HCT116 (cell line): ENCODE measurements at regions not wholly inside any gene's neighbourhood (a gene's known extent, or its start where the extent isn't known, plus 50 kb on each side); places are given as distances from the start of the nearest gene placed in this dataset.

Experiments
- ATAC-seq: fragments of 200-7000 bp; cut with Tn5 transposase; 2 replicates; pipeline ENCODE4 v1.9.1; 2020; ENCODE audit warnings: mild to moderate bottlenecking, moderate library complexity
- BruUV-seq: library from RNA; stranded (reverse); fragments of 400-500 nt; replicated peaks from 2 replicates; lab custom pipeline; 2021; lab: Mats Ljungman, UMichigan
- CTCF ChIA-PET: fragments of 300-600 bp; sonication (Branson Sonifier 250); formaldehyde crosslinking; loops from one replicate; lab custom pipeline; 2021; ENCODE audit warnings: antibody characterized with exemption; lab: Charles Lee
- POLR2A ChIA-PET: fragments of 300-600, 350-600 bp; sonication (Branson Sonifier 250); formaldehyde crosslinking; loops from one replicate; lab custom pipeline; 2021; ENCODE audit warnings: antibody characterized with exemption; lab: Charles Lee
- RAD21 ChIA-PET, 2 experiments: fragments of 300-600 bp; sonication (Branson Sonifier 250); formaldehyde crosslinking; loops; one replicate each; lab custom pipeline; 2023; ENCODE audit warnings: low total read pairs in 2 of 2; ENCODE audit not compliant: uncharacterized antibody in 2 of 2, unreplicated experiment in 2 of 2, low non-redundant PET in 1 of 2; lab: Charles Lee
- DNase-seq: peaks from one replicate; pipeline ENCODE4 v3.0.0-alpha.2; 2010; ENCODE audit warnings: low read depth, low spot score
- H2AFZ ChIP-seq: fragments of 200-600 bp; shearing (Covaris generic), sonication (generic); 2 replicates; pipeline ENCODE4 v1.6.1; 2017; ENCODE audit warnings: low read depth, mixed run types, mixed read lengths, antibody characterized with exemption, low read length; ENCODE audit not compliant: poor library complexity, severe bottlenecking
- H3K27ac ChIP-seq: 2 replicates; pipeline ENCODE4 v1.5.1; 2012; ENCODE audit warnings: low read depth, low read length
- H3K27me3 ChIP-seq: fragments of 200-600 bp; sonication (generic); 2 replicates; pipeline ENCODE4 v1.6.1; 2016; ENCODE audit warnings: mixed run types, low read length, mixed read lengths; ENCODE audit not compliant: insufficient read depth
- H3K36me3 ChIP-seq, 2 experiments: fragments of 200-500 bp in 1 of 2; fragments of 200-600 bp in 1 of 2; sonication (Bioruptor generic) in 1 of 2; sonication (generic) in 1 of 2; 2 replicates each; pipeline versions ENCODE4 v1.5.1 to v1.6.1; 2014 to 2016; ENCODE audit warnings: low read length in 2 of 2, inconsistent platforms in 1 of 2, mixed read lengths in 1 of 2, mixed run types in 1 of 2; ENCODE audit not compliant: insufficient read depth in 2 of 2, control insufficient read depth in 1 of 2
- H3K4me1 ChIP-seq, 2 experiments: fragments of 200-600 bp in 1 of 2; sonication (generic) in 1 of 2; 2 replicates each; pipeline versions ENCODE4 v1.5.1 to v1.6.1; 2012 to 2017; ENCODE audit warnings: low read length in 2 of 2, inconsistent platforms in 1 of 2, mild to moderate bottlenecking in 1 of 2, mixed read lengths in 1 of 2, mixed run types in 1 of 2, moderate library complexity in 1 of 2; ENCODE audit not compliant: insufficient read depth in 2 of 2, control insufficient read depth in 1 of 2
- H3K4me2 ChIP-seq: fragments of 200-600 bp; sonication (generic); 2 replicates; pipeline ENCODE4 v1.6.1; 2017; ENCODE audit warnings: mixed run types, low read length, mixed read lengths
- H3K4me3 ChIP-seq, 2 experiments: fragments of 200-600 bp in 1 of 2; sonication (generic) in 1 of 2; replicated peaks in 1 of 2; 2 replicates each; pipeline ENCODE4 v1.5.1; 2011 to 2016; ENCODE audit warnings: low read length in 2 of 2, control low read depth in 1 of 2, low read depth in 1 of 2, mild to moderate bottlenecking in 1 of 2, mixed read lengths in 1 of 2, mixed run types in 1 of 2
- H3K79me2 ChIP-seq: fragments of 200-600 bp; sonication (generic); 2 replicates; pipeline ENCODE4 v1.6.1; 2017; ENCODE audit warnings: mild to moderate bottlenecking, mixed run types, low read length, moderate library complexity, mixed read lengths; ENCODE audit not compliant: insufficient read depth
- H3K9ac ChIP-seq: fragments of 200-600 bp; sonication (generic); 2 replicates; pipeline ENCODE4 v1.6.1; 2016; ENCODE audit warnings: low read length, mixed read lengths
- H3K9me2 ChIP-seq: fragments of 200-600 bp; sonication (generic), shearing (Covaris generic); 2 replicates; pipeline ENCODE4 v1.6.1; 2017; ENCODE audit warnings: mixed run types, mild to moderate bottlenecking, moderate library complexity; ENCODE audit not compliant: insufficient read depth
- H3K9me3 ChIP-seq, 2 experiments: fragments of 200-500 bp in 1 of 2; fragments of 200-600 bp in 1 of 2; sonication (Bioruptor generic) in 1 of 2; sonication (generic) in 1 of 2; 2 replicates each; pipeline ENCODE4 v1.6.1; 2014 to 2017; ENCODE audit warnings: low read length in 2 of 2, mixed read lengths in 2 of 2, inconsistent platforms in 1 of 2, low read depth in 1 of 2, mild to moderate bottlenecking in 1 of 2, mixed run types in 1 of 2, moderate library complexity in 1 of 2; ENCODE audit not compliant: control insufficient read depth in 1 of 2, insufficient read depth in 1 of 2
- H4K20me1 ChIP-seq: fragments of 200-600 bp; sonication (generic), shearing (Covaris generic); 2 replicates; pipeline ENCODE4 v1.6.1; 2017; ENCODE audit warnings: mixed run types, mild to moderate bottlenecking, moderate library complexity; ENCODE audit not compliant: insufficient read depth
- CBX3 ChIP-seq: IDR thresholded peaks from 2 replicates; pipeline ENCODE4 v1.6.1; 2012; ENCODE audit warnings: low read depth
- CEBPB ChIP-seq: IDR thresholded peaks from 2 replicates; pipeline ENCODE4 v1.6.1; 2012; ENCODE audit warnings: low read depth
- EGR1 ChIP-seq: IDR thresholded peaks from 2 replicates; pipeline ENCODE4 v1.6.1; 2012; ENCODE audit warnings: low read depth
- ELF1 ChIP-seq: IDR thresholded peaks from 2 replicates; pipeline ENCODE4 v1.6.1; 2012; ENCODE audit warnings: low read depth, borderline replicate concordance
- EZH2 ChIP-seq: fragments of 200-600 bp; sonication (generic); IDR thresholded peaks from 2 replicates; pipeline ENCODE4 v1.6.1; 2017; ENCODE audit warnings: antibody characterized with exemption, mixed run types
- JUND ChIP-seq: IDR thresholded peaks from 2 replicates; pipeline ENCODE4 v1.6.1; 2012
- POLR2A ChIP-seq: IDR thresholded peaks from 2 replicates; pipeline ENCODE4 v1.7.0; 2011; ENCODE audit warnings: borderline replicate concordance; ENCODE audit not compliant: insufficient read depth, insufficient read length; ENCODE audit errors: extremely low read depth
- POLR2AphosphoS5 ChIP-seq: IDR thresholded peaks from 2 replicates; pipeline ENCODE4 v1.6.1; 2011; ENCODE audit warnings: mild to moderate bottlenecking, low read depth, low read length, moderate library complexity
- SP1 ChIP-seq: IDR thresholded peaks from 2 replicates; pipeline ENCODE4 v1.6.1; 2012; ENCODE audit warnings: low read depth
- SRF ChIP-seq: IDR thresholded peaks from 2 replicates; pipeline ENCODE4 v1.6.1; 2012; ENCODE audit warnings: low read depth
- YY1 ChIP-seq: IDR thresholded peaks from 2 replicates; pipeline ENCODE4 v1.6.1; 2011; ENCODE audit warnings: low read length, low read depth, moderate library complexity, mild to moderate bottlenecking; ENCODE audit not compliant: insufficient replicate concordance; ENCODE audit errors: extremely low read depth
- ZBTB33 ChIP-seq: IDR thresholded peaks from 2 replicates; pipeline ENCODE4 v1.6.1; 2011; ENCODE audit warnings: mild to moderate bottlenecking, low read length, moderate library complexity; ENCODE audit not compliant: insufficient replicate concordance; ENCODE audit errors: extremely low read depth
- ZNF274 ChIP-seq: fragments of 200-500 bp; sonication (Bioruptor generic); IDR thresholded peaks from 2 replicates; pipeline ENCODE4 v1.6.1; 2014; ENCODE audit warnings: mild to moderate bottlenecking, low read depth, low read length, inconsistent platforms
- intact Hi-C: fragments of 100-400 bp; cut with micrococcal nuclease; formaldehyde crosslinking; loops from 2 replicates; pipeline ENCODE4 v1.10.0; 2022

- no peak overlapping the region for H3K4me3 ChIP-seq
- no peak overlapping the region for H3K27ac ChIP-seq
- POLR2A ChIA-PET, result interaction anchor here (0.7 to 1.4 kb wide), 2 partner anchors 14 to 80 kb away, joined by 3 to 5 read pairs; no protein-coding TSS in a partner anchor
- no peak overlapping the region for H3K9ac ChIP-seq
- peak overlapping the region; percentile 86 for H2AFZ ChIP-seq
- H3K9me2 ChIP-seq, result no peaks in the 10 kb centered on the region
- RAD21 ChIA-PET, result no interaction called here
- intact Hi-C loops, result no loop called here
- peak overlapping the region; percentile 41 for H3K4me2 ChIP-seq
- H3K36me3 ChIP-seq, result no peaks in the 10 kb centered on the region
- BruUV-seq, result no TSS peak
- H3K27me3 ChIP-seq, result no peaks in the 10 kb centered on the region
- no peaks in the 10 kb centered on the region for H4K20me1 ChIP-seq
- peak; percentile 33 for DNase-seq
- CTCF ChIA-PET, result interaction anchor here (1.1 kb wide), 1 partner anchor 182 kb away, joined by 3 read pairs; no protein-coding TSS in a partner anchor
- TF ChIP-seq POLR2AphosphoS5, result no peak
- TF ChIP-seq ZNF274, result no peak
- TF ChIP-seq EZH2, result no peak
- no peak for TF ChIP-seq ZBTB33
- no peak for TF ChIP-seq JUND
- TF ChIP-seq SP1, result no peak
- TF ChIP-seq POLR2A, result no peak
- TF ChIP-seq CBX3, result no peak
- TF ChIP-seq SRF, result no peak
- no peak for TF ChIP-seq ELF1
- no peak for TF ChIP-seq EGR1
- TF ChIP-seq YY1, result no peak
- no peak for TF ChIP-seq CEBPB
- TF ChIP-seq, all 23 proteins: peak for 0
- peak; percentile 57 for ATAC-seq
- Histone ChIP-seq H3K79me2 (no peaks in the 10 kb centered on the region), H3K9me3 (no peaks in the 10 kb centered on the region), H3K4me1 (peaks cover 25 to 36% of the 10 kb centered on the region in 2 experiments)
These were observed 63.0 kb upstream of the NCOA3 start for GRCh38 chr20:47438464-47439381.
